ENCODE measurements at regions not wholly inside any gene's neighbourhood (a gene's known extent, or its start where the extent isn't known, plus 50 kb on each side); places are given as distances from the start of the nearest gene placed in this dataset.

DNA sequence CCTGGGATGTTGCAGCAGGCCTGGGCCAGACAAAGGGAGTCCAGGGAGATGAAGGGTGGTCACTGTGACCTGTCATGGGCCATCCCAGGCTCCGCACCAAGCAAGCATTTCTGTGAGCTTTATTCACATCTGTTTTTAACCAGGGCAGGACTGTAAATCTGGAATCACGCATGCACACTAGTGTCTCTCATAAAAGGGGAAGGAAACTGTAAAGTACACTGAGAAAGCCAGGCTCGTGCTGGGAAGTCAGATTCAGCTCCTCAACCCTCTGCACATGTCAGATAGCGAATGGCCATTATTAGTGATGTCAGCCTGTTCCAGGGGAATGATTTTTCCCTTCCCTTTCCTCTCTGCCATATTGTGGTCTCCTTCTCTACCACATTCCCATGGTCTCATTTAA lies 818.6 kb upstream of the RAB6C start:
- Mint-ChIP-seq H3K36me3 (no peaks in the 10 kb centered on the region), H3K4me1 (peaks cover 0 to 5% (median 0%) of the 10 kb centered on the region in 7 donors), H3K27ac (no peak overlapping the region), H3K27me3 (peaks cover 0 to 17% (median 4%) of the 10 kb centered on the region in 5 donors), H3K4me3 (no peak overlapping the region), H3K9me3 (peaks cover 0 to 9% (median 0%) of the 10 kb centered on the region in 11 donors)
- no peak for DNase-seq
- no peak overlapping the region for H3K4me3 ChIP-seq (ENCODE audit: low read length)
- ATAC-seq = no peak
- POLR2A ChIA-PET = no interaction called here
- H3K36me3 ChIP-seq (ENCODE audit: control insufficient read depth in 2 of 3, insufficient read depth in 3 of 3, low read length in 3 of 3) = no peaks in the 10 kb centered on the region
- H3K27ac ChIP-seq (ENCODE audit: low read depth, low read length) = no peak overlapping the region
- no peaks in the 10 kb centered on the region for H3K27me3 ChIP-seq (ENCODE audit: control insufficient read depth in 2 of 2, insufficient read depth in 2 of 2, low read length in 2 of 2)
- CTCF ChIA-PET = no interaction called here
- no peaks in the 10 kb centered on the region for H3K9me3 ChIP-seq (ENCODE audit: control insufficient read depth in 2 of 3, low read length in 3 of 3)
- intact Hi-C loops (cut with micrococcal nuclease) = no loop called here
- H3K4me1 ChIP-seq (ENCODE audit: control insufficient read depth in 2 of 2, insufficient read depth in 2 of 2, low read length in 2 of 2) = no peaks in the 10 kb centered on the region

DNA sequence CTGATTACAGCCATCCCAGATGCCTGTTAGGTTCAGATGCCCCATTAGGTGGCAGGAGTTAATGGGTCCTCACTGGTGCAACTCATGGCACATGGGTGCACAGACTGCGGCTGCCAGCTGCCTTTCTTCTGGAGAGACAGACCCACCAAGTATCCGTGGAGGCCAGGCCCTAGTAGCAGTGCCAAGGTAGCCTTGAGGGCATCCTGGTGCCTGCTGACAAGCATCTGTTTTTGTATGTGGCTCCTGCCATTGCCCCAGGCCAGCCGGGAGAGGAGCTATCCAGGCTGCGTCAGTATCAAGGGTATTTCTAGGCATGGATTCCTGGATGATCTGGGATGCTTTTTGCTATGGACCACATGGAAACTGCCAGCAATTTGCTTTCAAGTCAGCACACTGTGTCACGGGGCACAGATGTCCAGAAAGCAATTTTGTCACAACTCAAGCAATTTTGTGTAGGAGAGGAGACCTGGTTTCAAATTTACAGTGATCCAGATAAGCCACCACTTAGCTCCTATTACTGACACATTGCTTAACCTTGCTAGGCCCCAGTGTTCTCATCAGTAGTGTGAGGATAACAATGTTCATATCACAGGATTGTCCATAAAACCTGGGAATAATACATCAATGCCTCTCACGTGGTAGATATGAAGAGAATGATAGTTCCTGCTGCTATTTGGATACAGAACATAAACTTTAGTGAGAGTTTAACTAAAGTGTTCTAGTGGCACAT lies 815.1 kb upstream of the RAB6C start:
- no peak for ATAC-seq
- H3K9me3 Mint-ChIP-seq = peaks cover 0 to 6% (median 0%) of the 10 kb centered on the region in 11 donors
- no peak overlapping the region for H3K4me3 ChIP-seq (ENCODE audit: low read length)
- peaks cover 0 to 5% (median 0%) of the 10 kb centered on the region in 7 donors for H3K4me1 Mint-ChIP-seq
- no peak overlapping the region for H3K27ac ChIP-seq (ENCODE audit: low read depth, low read length)
- H3K4me3 Mint-ChIP-seq = no peak overlapping the region
- no peak overlapping the region for H3K27ac Mint-ChIP-seq
- POLR2A ChIA-PET = no interaction called here
- intact Hi-C loops (cut with micrococcal nuclease) = no loop called here
- CTCF ChIA-PET = no interaction called here
- no peaks in the 10 kb centered on the region for H3K36me3 ChIP-seq (ENCODE audit: control insufficient read depth in 2 of 3, insufficient read depth in 3 of 3, low read length in 3 of 3)
- H3K4me1 ChIP-seq (ENCODE audit: control insufficient read depth in 2 of 2, insufficient read depth in 2 of 2, low read length in 2 of 2) = no peaks in the 10 kb centered on the region
- no peaks in the 10 kb centered on the region for H3K27me3 ChIP-seq (ENCODE audit: control insufficient read depth in 2 of 2, insufficient read depth in 2 of 2, low read length in 2 of 2)
- peaks cover 0 to 6% (median 0%) of the 10 kb centered on the region in 5 donors for H3K27me3 Mint-ChIP-seq
- no peaks in the 10 kb centered on the region for H3K9me3 ChIP-seq (ENCODE audit: control insufficient read depth in 2 of 3, low read length in 3 of 3)
- H3K36me3 Mint-ChIP-seq = no peaks in the 10 kb centered on the region
- no peak for DNase-seq

DNA sequence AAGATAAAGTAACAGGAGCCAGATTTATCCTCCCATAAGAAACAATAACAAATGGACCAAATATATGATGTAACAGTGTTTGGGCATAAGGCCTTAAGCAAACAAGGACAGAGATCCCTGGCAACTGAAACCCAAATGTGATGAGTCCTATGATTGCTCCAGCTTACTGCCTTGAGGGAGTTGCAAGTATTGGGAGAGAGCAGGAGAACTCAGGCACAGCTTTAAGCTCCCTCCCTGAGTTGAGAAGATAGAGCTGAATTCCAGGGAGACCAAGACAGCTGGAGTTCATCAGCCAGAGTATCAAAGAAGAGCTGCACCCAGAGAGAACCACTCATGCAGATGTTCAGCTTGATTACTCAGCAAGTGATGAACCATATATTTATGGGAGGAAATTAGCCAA lies 814.5 kb upstream of the RAB6C start:
- intact Hi-C loops (cut with micrococcal nuclease) = no loop called here
- no peaks in the 10 kb centered on the region for H3K36me3 Mint-ChIP-seq

DNA sequence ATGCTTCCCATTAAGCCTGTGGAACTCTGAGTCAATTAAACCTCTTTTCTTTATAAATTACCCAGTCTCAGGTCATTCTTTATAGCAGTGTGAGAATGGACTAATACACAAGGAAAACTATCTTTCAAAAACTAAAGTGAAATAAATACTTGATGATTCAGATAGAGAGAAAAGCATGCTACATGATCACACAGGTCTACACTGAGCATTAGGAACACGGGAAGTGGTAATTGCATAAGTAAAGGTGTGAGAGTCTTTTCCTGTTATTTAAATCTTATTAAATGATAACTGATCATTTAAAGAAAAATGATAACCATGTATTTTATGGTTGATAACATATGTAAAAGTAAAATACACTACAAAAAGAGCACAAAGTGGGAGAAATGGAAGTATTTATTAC lies 812.0 kb upstream of the RAB6C start:
- Mint-ChIP-seq H3K36me3 (no peaks in the 10 kb centered on the region), H3K27ac (no peak overlapping the region), H3K27me3 (peaks cover 0 to 6% (median 0%) of the 10 kb centered on the region in 5 donors), H3K9me3 (peaks cover 0 to 5% (median 0%) of the 10 kb centered on the region in 11 donors), H3K4me3 (no peak overlapping the region), H3K4me1 (no peaks in the 10 kb centered on the region)
- no peak for DNase-seq
- Histone ChIP-seq H3K4me3 (ENCODE audit: low read length) (no peak overlapping the region), H3K27ac (ENCODE audit: low read depth, low read length) (no peak overlapping the region), H3K36me3 (ENCODE audit: control insufficient read depth in 2 of 3, insufficient read depth in 3 of 3, low read length in 3 of 3) (no peaks in the 10 kb centered on the region), H3K4me1 (ENCODE audit: control insufficient read depth in 2 of 2, insufficient read depth in 2 of 2, low read length in 2 of 2) (no peaks in the 10 kb centered on the region), H3K27me3 (ENCODE audit: control insufficient read depth in 2 of 2, insufficient read depth in 2 of 2, low read length in 2 of 2) (no peaks in the 10 kb centered on the region), H3K9me3 (ENCODE audit: control insufficient read depth in 2 of 3, low read length in 3 of 3) (no peaks in the 10 kb centered on the region)
- CTCF ChIA-PET = no interaction called here
- intact Hi-C loops (cut with micrococcal nuclease) = no loop called here
- ATAC-seq = no peak
- POLR2A ChIA-PET = no interaction called here

More for the DNA sequence above, 814.5 kb upstream of the RAB6C start:
- H3K36me3 ChIP-seq (ENCODE audit: control insufficient read depth in 2 of 3, insufficient read depth in 3 of 3, low read length in 3 of 3) = no peaks in the 10 kb centered on the region
- peaks cover 0 to 6% (median 0%) of the 10 kb centered on the region in 11 donors for H3K9me3 Mint-ChIP-seq
- peaks cover 0 to 5% (median 0%) of the 10 kb centered on the region in 7 donors for H3K4me1 Mint-ChIP-seq
- H3K4me3 ChIP-seq (ENCODE audit: low read length) = no peak overlapping the region
- no peak for ATAC-seq
- H3K27me3 Mint-ChIP-seq = peaks cover 0 to 6% (median 0%) of the 10 kb centered on the region in 5 donors
- no peak overlapping the region for H3K4me3 Mint-ChIP-seq
- H3K4me1 ChIP-seq (ENCODE audit: control insufficient read depth in 2 of 2, insufficient read depth in 2 of 2, low read length in 2 of 2) = no peaks in the 10 kb centered on the region
- H3K27ac Mint-ChIP-seq = no peak overlapping the region
- H3K27me3 ChIP-seq (ENCODE audit: control insufficient read depth in 2 of 2, insufficient read depth in 2 of 2, low read length in 2 of 2) = no peaks in the 10 kb centered on the region
- no peaks in the 10 kb centered on the region for H3K9me3 ChIP-seq (ENCODE audit: control insufficient read depth in 2 of 3, low read length in 3 of 3)
- no peak for DNase-seq
- POLR2A ChIA-PET = no interaction called here
- H3K27ac ChIP-seq (ENCODE audit: low read depth, low read length) = no peak overlapping the region
- CTCF ChIA-PET = no interaction called here

DNA sequence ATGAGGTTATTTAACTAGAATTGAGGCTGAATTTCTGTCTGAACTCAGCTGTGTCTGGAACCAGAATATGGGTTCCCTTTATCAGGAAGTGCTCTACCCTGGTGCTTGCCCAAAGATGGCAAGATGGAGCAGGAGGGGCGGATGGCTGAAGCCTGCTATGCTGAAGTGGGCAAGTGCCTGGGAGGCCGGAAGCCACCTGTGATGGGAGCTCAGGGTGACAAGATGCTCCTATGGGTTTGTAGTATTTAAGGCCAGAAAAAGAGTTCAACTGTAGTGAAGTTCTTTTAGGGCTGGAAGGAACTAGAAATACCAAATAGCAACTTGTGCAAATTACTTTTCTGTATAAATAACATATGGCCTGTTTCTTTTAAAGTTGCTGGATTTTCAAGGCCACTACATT lies 808.9 kb upstream of the RAB6C start:
- POLR2A ChIA-PET = no interaction called here
- Mint-ChIP-seq H3K27ac (no peak overlapping the region), H3K9me3 (peaks cover 0 to 5% (median 0%) of the 10 kb centered on the region in 11 donors), H3K36me3 (no peaks in the 10 kb centered on the region), H3K4me1 (no peaks in the 10 kb centered on the region), H3K4me3 (no peak overlapping the region), H3K27me3 (peaks cover 0 to 6% (median 0%) of the 10 kb centered on the region in 5 donors)
- no peak overlapping the region for H3K4me3 ChIP-seq (ENCODE audit: low read length)
- no peaks in the 10 kb centered on the region for H3K27me3 ChIP-seq (ENCODE audit: control insufficient read depth in 2 of 2, insufficient read depth in 2 of 2, low read length in 2 of 2)
- no peaks in the 10 kb centered on the region for H3K4me1 ChIP-seq (ENCODE audit: control insufficient read depth in 2 of 2, insufficient read depth in 2 of 2, low read length in 2 of 2)
- H3K9me3 ChIP-seq (ENCODE audit: control insufficient read depth in 2 of 3, low read length in 3 of 3) = no peaks in the 10 kb centered on the region
- H3K27ac ChIP-seq (ENCODE audit: low read depth, low read length) = no peak overlapping the region
- ATAC-seq (no peak), DNase-seq (no peak)
- CTCF ChIA-PET = no interaction called here
- intact Hi-C loops (cut with micrococcal nuclease) = no loop called here
- no peaks in the 10 kb centered on the region for H3K36me3 ChIP-seq (ENCODE audit: control insufficient read depth in 2 of 3, insufficient read depth in 3 of 3, low read length in 3 of 3)

DNA sequence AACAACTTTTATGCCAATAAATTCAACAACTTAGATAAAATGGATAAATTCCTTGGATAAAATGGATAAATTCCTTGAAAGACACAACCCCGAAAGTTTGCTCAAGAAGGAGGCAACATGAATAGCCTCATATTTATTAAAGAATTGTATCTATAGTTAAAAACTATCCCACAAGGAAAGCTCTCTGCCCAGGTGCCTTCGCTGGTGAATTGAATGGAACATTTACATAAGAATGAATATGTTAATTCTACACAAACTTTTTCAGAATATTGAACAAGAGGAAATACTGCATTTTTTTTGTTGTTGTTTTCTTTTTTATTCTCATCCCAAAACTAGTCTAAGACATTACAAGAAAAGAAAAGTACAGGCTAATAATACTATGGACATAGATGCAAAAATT lies 805.3 kb upstream of the RAB6C start:
- no peaks in the 10 kb centered on the region for H3K4me1 ChIP-seq (ENCODE audit: control insufficient read depth in 2 of 2, insufficient read depth in 2 of 2, low read length in 2 of 2)
- intact Hi-C loops (cut with micrococcal nuclease) = no loop called here
- H3K27me3 Mint-ChIP-seq = no peaks in the 10 kb centered on the region
- no peak overlapping the region for H3K27ac Mint-ChIP-seq
- no peaks in the 10 kb centered on the region for H3K36me3 ChIP-seq (ENCODE audit: control insufficient read depth in 2 of 3, insufficient read depth in 3 of 3, low read length in 3 of 3)
- ChIA-PET CTCF (no interaction called here), POLR2A (no interaction called here)
- H3K4me1 Mint-ChIP-seq = peaks cover 0 to 1% (median 0%) of the 10 kb centered on the region in 7 donors
- H3K9me3 ChIP-seq (ENCODE audit: control insufficient read depth in 2 of 3, low read length in 3 of 3) = no peaks in the 10 kb centered on the region
- no peaks in the 10 kb centered on the region for H3K36me3 Mint-ChIP-seq
- DNase-seq (no peak), ATAC-seq (no peak)
- H3K4me3 ChIP-seq (ENCODE audit: low read length) = no peak overlapping the region
- peaks cover 0 to 3% (median 0%) of the 10 kb centered on the region in 11 donors for H3K9me3 Mint-ChIP-seq
- no peak overlapping the region for H3K4me3 Mint-ChIP-seq
- no peaks in the 10 kb centered on the region for H3K27me3 ChIP-seq (ENCODE audit: control insufficient read depth in 2 of 2, insufficient read depth in 2 of 2, low read length in 2 of 2)
- no peak overlapping the region for H3K27ac ChIP-seq (ENCODE audit: low read depth, low read length)

DNA sequence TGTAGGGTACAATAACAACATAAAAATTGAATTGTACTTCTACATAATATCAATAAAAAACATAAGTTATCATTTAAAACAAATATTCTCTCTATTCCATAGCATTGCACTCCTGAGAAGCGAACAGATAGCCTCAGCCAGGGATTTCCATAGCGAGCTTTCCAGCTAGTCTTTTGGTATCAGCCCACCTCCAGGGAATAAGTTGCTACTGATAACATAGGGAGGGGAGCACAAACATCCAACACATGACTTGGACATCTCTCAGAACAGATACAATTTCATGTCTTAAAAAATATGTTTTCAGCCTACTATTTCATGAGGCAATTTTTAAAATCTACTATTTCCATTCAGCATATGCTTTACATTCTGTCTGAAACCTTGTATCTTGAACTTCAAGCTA lies 804.4 kb upstream of the RAB6C start:
- H3K36me3 ChIP-seq (ENCODE audit: control insufficient read depth in 2 of 3, insufficient read depth in 3 of 3, low read length in 3 of 3) = no peaks in the 10 kb centered on the region
- Mint-ChIP-seq H3K4me1 (peaks cover 0 to 3% (median 0%) of the 10 kb centered on the region in 7 donors), H3K9me3 (peaks cover 0 to 3% (median 0%) of the 10 kb centered on the region in 11 donors), H3K36me3 (no peaks in the 10 kb centered on the region), H3K4me3 (no peak overlapping the region), H3K27me3 (no peaks in the 10 kb centered on the region), H3K27ac (no peak overlapping the region)
- H3K9me3 ChIP-seq (ENCODE audit: control insufficient read depth in 2 of 3, low read length in 3 of 3) = no peaks in the 10 kb centered on the region
- ATAC-seq (no peak), DNase-seq (no peak)
- no peak overlapping the region for H3K4me3 ChIP-seq (ENCODE audit: low read length)
- POLR2A ChIA-PET = no interaction called here
- CTCF ChIA-PET = no interaction called here
- H3K4me1 ChIP-seq (ENCODE audit: control insufficient read depth in 2 of 2, insufficient read depth in 2 of 2, low read length in 2 of 2) = no peaks in the 10 kb centered on the region
- no peaks in the 10 kb centered on the region for H3K27me3 ChIP-seq (ENCODE audit: control insufficient read depth in 2 of 2, insufficient read depth in 2 of 2, low read length in 2 of 2)
- intact Hi-C loops (cut with micrococcal nuclease) = no loop called here
- no peak overlapping the region for H3K27ac ChIP-seq (ENCODE audit: low read depth, low read length)

Measured in naive thymus-derived CD4-positive, alpha-beta T cell (primary cell).